GM18498 (cell line): ENCODE measurements at regions not wholly inside any gene's neighbourhood (a gene's known extent, or its start where the extent isn't known, plus 50 kb on each side); places are given as distances from the start of the nearest gene placed in this dataset.

Source experiments
- ATAC-seq: cut with Tn5 transposase; IDR thresholded peaks from one replicate; pipeline ENCODE4 v1.9.1; 2021; ENCODE audit warnings: mild to moderate bottlenecking, moderate library complexity; ENCODE audit not compliant: unreplicated experiment

DNA sequence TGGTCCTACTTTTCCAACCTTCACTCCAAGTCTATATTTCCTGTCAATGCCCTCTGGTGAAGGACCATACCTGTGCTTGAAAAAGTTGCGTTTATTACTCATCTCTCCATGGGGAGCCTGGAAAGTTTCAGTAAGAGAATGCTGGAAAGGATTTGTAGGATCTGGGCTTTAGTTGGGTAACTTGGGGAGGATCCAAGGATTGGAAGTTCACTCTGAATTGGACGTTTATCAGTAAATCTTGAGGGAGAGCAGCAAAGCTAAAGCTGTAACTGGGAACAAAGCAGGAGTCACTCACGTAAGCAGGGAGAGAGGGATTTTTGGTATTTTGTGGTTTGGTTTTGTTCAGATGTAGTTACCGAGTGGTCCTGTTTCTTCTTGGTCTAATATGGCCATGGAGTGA is 51.4 kb upstream of the NPVF start:
- no peak for ATAC-seq

DNA sequence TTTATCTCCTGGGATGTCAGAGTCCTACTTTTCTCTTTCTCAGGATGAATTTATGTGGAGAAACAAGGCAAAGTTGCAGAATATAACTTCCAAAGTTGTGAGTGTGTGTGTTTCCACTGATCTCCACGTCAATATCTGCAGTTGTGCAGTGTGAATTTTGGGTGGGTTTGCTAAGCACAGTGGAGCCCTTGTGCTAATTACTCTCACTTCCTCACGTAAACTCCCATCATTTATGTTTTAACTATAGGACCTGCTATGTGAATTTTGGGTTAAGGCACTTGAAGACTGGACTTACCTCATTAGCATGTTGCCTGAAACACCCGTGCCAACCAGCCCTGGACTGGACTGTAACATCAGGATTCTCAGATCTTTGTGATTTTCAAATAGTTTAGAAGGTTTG is 51.9 kb upstream of the NPVF start:
- ATAC-seq, result no peak

DNA sequence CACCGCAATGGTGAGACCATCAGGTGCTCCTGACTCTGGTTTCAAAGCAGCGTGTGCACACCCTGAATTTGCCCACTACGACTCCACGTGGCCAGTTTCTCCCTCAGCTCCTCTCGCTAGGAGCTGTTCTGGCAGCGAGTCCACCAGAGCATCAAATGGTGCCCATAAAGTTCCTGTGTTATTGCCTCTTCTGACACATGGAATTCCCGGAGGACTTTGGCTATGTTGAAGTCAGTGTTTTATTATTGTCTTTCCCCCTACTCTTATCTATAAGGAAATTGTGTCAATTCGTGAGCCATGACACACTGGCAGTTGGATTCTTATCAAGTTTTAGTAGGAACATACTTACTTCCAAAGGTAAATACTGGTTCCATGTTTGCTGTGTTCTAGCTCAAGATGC is 53.9 kb upstream of the NPVF start:
- no peak for ATAC-seq

DNA sequence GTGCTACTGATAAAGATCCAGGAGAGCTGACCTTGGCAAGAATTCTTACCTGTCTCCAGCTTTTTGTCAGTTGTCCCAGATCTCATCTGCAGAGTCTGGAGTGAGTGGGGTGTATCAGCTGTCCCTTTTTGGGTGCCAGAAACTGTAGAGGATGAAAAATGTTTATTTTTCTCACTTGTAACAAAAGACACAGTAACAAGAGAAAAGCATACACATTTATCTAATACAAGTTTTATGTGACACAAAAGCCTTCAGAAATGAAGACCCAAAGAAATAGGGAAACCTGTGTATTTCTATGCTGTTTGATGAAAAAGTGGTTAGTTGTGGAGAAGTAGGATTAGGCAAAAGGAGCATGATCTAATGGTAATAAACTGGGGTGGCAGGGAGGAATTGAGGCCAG is 58.5 kb upstream of the NPVF start:
- ATAC-seq, result no peak

DNA sequence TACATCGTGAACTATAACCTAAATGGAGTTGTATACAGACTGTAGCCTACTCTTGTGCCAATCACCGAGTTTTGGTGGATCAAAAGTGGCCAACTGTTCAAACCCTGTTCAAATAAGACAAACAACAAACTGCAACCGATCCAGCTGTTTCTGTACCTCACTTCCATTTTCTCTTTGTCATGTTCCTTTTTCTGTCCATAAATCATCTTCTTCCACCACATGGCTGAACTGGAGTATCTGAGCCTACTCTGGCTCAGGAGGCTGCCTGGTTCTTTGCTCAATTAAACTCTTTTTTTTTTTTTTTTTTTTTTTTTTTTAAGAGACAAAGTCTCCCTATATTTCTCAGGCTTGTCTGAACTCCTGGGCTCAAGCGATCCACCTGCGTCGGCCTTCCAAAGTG is 59.0 kb upstream of the NPVF start:
- no peak for ATAC-seq

DNA sequence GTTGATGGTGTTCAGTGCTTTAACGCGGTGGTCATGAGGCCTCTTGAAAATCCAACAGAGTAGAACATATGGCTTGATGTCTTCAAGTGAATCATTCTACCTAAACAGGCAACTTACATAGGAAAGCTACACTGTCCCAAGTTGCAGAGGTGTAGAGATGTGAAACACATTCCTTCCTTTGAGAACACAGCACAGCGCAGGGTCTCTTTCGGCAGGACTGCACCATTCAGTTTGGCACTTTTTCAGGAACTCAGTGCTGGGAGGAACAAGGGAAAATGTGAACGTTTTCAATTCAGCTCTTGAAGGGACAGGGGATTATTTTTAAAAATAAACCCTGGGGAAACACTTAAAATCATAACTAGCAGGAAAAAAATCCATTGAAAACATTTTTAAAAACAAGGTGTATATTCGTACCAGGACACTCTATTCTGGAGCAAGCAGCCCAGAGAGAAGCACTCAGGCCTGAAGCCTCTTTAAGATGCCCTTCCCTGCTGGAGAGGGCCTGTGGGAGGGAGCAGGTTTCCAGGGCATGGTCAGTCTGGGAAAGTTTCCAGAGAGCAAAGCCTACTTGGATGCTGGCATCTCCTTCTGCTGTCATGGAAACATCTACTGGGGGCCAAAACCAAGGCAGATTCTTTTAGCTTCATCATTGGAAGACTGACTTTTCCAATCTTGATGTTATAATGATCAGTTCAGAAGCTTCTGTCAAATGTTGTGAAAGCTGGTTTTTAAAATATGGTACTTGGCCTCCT is 60.4 kb upstream of the NPVF start:
- ATAC-seq, result no peak

DNA sequence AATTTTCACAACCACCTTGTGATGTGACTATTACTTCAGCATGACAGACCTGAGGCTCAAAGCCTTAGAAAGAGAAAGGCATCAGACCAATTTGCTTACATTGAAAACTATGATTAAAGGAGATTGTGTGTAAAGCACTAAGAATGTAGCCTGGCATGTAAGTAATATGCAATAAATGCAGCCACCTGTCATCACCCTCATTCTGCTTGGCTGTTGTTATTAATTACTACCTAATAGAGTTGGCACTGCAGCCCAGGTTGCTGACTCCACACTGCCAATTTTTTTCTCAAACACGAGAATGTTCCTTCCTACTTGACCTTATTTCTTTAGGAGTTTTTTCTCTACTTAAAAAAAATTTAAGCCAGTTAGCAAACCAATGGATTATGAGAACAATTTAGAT is 61.2 kb upstream of the NPVF start:
- ATAC-seq, result no peak

DNA sequence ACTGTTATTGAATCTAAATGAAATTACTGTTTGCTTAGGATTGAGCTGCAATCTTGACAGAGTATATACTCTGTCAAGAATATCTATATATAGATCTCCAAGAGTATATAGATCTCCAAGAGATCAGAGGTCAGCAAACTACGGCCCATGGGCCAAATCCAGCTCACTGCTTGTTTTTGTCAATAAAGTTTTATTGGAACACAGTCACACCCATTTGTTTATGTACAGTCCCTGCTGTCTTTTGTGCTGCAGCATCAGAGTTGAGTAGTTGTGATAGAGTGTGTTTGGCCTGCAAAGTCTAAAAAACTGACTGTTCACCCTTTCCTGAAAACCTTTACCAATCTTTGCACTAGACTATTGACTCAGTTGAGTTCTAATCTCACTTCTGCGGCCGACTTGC is 66.3 kb upstream of the NPVF start:
- ATAC-seq, result no peak

DNA sequence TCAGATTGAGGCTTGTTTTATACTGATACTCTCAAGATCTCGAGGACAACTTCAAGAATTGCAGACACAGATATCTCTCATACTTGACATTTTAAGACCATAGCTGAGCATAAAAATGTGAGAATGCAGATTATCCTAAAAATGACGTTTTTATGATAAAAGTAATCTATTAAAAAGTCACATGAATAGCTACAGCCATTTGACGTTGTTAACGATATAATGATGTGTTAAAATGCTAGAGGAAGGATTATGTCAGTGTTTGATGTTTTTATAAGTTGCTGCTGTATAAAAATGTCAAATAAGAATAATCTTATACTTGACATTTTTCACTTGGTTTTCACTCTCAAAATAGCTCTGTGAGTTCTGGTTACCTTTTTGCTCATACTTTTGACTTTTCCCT is 67.1 kb upstream of the NPVF start:
- no peak for ATAC-seq

DNA sequence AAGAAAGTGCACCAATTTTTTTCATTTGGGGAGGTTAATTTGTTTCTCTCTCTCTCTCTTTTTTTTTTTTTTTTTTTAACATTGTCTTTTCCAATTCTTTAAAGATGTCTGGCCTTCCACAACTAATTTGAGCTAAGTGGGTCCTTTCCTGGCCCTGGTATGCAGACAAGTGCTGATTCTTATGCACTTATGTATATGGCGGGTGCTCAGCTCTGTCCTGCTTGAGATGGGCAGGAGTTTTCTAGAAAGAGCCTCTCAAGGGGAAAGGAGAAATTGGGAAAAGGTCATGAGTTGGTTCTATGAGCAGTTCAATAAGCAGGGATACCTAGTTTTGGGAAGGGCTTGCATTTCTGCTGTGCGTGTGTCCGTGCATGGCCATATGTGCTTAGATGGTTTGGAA is 67.8 kb upstream of the NPVF start:
- ATAC-seq, result no peak

DNA sequence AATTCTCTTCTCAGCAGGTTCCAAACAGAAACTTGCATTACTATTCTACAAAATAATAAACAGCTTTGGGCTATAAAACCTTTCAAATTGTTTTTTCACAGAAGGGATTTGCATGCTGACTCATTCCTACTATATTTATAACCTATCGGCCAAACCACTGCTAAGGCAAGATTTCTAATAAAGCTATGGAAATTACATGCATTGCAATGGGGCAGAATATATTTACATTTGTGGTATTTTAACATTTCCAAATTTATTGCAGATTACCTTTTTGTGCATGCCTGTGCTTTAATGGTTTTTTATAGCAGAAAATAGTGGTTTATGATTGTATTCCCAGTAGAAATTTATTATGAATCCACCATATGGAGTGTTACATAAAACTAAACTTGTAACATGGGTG is 69.0 kb upstream of the NPVF start:
- no peak for ATAC-seq

DNA sequence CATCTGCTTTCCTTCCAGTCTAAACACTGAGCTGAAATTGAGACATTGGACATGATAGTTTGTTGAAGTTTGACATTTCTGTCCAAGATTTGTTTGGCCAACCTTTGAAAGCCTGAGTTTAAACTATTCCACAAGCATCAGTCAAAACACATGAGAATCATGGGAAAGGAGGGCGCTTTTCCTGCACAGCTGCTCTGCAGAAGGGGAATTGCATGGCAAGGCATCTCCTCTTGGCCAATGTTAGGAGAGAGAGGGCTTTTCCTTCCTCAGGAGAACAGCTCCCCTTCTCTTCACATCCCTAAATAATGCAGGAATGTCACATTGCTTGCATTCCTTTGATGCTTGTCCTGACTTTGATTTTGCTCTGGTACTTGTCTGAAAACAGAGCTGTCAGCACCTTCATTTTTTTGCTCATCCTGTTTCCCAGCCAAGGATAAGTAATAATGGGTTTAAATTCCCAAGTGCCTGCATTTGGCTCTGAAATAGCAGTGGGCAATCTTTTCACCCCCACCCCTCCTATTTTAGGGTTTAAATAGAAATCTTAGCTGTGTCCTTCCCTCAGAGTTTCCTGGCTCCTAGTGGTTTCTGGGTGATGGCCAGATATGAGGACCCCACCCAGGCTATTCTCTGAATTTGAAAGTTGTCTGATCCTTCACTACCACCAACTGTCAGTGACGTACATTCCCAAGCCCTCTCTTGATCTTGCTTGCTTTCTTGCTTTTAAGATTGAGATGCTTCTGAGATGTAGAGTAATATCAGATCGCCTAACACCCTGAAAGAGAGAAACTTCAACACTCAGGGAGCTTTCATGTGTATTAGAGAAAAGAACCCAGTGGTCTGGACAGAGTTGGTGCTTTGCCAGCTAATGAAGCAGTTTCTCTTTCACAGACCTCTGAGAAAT is 75.2 kb upstream of the NPVF start:
- ATAC-seq, result no peak

DNA sequence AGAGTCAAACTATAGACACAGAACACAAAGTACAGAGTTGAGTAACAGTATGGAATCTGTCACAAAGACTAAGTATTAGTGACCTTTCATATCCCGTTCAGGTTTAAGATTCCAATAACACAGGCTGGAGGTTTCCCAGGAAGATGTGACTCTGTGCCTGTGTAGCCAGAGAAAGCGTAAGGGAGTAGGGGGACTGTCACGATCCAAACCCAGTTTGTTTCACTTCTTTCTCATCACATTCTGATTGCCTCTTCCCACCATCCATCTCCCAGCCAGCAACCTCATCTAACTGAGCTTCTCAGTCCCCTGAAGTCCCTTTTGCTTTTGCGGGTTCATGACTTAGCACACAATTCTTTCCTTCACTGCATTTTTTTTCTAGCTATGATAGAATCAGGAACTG is 76.4 kb upstream of the NPVF start:
- no peak for ATAC-seq

DNA sequence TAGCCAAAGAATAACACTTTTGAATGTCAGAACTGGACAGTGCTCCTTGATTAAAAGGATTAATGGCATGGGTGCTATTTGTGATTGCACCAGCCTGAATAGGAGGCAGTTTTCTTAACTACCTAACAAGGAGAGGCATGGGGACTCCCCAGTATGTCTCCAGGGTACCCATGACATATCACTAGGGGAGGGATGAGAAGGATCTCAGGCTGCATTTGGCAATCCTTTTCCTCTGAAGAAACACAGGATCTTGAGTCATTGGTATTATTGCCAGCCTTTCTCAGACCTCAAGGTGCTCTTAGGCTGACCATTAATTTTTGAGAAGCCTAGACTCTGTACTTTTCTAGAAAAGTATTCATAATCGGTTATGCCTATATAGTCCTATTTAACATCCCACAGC is 77.5 kb upstream of the NPVF start:
- no peak for ATAC-seq

DNA sequence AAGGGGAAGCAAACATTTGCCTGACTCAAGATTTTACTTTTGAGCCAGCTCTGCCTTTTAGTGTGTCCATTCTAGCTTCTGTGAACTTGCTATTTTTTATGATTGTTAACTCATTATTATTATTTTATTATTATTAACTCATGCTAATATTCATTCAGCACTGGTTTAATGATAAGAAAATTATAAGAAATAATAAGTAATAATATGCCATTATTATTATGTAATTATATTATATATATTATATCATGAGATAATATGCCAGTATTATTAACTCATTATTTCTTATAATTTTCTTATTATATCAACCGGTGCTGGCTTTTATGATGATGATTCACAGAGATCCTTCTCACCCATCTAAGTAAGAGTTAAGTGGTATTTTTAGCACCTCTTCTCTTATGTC is 79.3 kb upstream of the NPVF start:
- no peak for ATAC-seq

DNA sequence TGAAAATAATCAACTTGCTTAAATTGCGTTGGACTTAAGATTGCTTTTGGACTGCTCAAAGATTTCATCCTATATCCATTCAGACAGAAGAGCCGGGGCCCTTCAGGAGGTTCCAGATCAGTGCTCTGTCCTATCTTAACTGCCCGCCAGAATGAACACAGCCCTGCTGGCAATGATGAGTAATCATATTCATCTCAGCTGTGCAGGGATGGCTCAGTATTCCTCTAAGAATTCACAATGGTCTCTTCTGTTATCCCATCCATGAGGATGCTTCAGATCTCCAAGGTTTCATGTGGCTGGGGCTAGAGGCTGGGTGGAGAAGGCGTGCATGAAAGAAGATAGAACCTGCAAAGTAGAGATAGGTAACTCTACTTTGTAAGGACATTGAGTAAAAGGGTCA is 80.0 kb upstream of the NPVF start:
- no peak for ATAC-seq

DNA sequence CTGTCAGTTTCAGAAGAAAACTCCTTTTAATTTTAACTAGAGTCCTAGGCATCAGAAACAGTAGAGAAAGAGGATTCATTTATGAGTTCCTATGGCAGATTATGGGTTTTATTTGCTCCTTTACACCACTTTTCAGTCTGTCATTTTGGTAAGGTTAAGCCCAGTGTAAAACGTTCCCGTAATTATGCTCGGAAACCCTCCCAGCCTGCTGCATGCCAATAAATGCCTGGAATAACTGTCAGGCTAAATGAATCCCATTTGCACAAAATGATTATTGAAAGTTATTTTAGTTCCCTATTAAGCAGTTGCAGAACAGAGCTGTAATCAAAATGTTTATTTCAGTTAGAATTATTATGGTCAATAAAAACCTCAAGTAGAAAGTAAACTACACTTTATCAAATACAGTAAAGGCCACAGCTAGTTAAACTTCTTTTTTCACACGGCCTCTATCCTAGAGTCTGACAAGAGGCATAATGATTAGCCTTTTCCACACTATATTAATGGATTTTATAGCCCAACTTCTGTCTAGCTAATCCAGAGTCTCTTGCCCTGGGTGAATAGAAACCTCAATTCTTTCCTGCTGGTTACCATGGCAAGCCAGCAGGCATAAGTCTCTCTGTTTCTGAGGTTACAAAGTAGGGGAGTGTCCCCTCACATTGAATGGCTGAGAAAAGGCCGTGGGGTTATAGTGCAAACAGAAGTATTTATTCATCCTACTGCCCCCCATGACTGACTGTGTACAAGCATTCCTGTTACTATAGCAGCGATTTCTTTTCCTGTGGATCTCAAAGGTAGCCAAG is 80.8 kb upstream of the NPVF start:
- ATAC-seq, result no peak

DNA sequence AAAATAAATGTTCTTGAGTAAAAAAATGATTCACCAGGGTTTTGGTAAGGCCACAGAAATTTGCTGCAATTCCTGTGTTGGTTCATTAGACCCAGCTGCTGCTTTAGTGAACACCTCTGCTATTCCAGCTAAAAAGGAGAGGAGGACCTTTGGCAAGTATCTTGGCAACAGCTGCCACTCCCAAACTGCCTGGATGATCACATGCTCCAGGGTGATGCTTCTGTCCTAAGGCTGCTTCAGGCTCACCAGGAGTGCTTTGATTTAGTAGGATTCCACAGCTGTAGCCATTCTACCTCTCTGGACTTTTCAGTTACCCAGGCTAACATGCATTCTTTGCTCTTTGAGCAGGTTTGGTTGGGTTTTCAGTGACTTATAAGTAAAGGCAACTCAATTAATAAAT is 82.6 kb upstream of the NPVF start:
- no peak for ATAC-seq

DNA sequence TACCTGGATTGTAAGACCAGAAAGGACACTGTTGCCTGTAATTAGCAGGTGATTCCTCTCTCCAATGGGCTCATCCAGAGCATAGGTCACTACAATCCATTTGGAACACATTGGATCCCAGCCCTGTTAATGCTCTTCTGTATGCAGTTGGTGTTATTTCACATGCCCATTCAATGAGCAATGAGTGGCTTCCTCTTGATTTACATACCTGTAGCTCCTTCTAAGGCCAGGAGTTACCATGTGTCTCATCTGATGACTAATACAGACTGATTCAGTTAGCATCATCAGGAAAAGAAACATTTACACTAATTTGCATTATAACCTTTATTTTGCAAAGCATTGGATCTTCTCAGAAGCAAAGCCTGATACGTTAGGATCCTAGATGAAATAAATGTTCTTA is 83.1 kb upstream of the NPVF start:
- no peak for ATAC-seq

DNA sequence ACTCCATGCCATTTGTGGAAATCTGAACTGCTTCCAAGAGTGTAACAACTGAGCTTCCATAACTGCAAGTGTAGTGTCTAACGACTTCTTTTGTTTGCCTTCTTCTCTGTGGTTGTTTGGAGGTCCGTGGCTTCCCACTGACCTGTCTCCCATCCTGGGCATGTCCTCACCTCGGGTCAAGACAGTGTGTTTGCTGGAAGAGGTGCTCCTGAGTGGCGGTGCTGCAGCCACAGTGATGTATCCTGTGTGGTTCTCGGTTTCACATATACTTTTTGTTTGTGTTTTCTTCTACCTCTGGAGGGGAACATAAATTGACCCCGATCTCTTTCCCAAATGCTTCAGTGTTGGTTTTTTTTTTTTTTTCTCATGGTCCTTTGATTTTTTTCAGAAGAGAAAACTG is 84.7 kb upstream of the NPVF start:
- ATAC-seq, result no peak

DNA sequence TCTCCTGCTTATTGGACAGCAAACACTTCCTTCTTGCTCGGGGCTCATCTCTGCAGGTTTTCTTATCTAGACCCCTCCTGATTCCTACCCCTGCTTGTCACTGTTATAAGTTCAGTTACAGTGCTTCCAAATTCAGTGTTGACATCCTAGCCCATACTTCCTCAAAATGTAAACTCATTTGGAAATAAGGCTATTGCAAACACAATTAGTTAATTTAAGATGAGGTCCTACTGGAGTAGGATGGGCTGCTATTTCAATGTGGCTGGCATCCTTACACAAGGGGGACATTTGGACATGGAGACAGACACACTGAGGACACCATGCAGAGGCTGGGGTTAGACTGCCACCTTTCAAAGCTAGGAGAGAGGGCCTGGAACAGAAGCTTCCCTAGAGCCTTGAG is 85.2 kb upstream of the NPVF start:
- no peak for ATAC-seq
